ENCODE measurements at regions not wholly inside any gene's neighbourhood (a gene's known extent, or its start where the extent isn't known, plus 50 kb on each side); places are given as distances from the start of the nearest gene placed in this dataset.

DNA sequence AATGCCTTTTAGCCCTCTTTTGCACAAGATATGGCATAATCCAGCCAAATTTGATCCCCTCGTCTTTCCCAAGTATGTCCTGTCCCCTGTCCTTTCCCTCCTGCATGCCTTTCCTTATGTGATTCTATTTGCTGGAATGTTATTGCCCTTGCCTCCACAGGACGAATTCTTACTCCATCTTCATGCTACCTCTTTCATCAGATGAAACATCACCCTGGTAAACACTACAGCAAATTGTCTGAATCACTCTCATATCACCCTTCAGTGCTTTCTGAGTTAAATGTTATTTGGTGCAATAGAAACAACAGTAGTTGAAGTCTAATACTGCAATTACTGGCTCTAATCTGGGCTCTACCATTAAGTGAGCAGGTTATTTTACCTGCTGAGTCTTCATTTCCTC lies 52.2 kb upstream of the FAT1 start:
- H3K9me3 ChIP-seq = no peaks in the 10 kb centered on the region
- DNase-seq = no peak
- no peaks in the 10 kb centered on the region for H3K4me1 ChIP-seq
- H3K4me3 ChIP-seq (ENCODE audit: low read depth, low read length) = no peak overlapping the region
- H3K27me3 ChIP-seq = no peaks in the 10 kb centered on the region; the same call in 1 of the 2 replicates
- TF ChIP-seq, protein P1, sequence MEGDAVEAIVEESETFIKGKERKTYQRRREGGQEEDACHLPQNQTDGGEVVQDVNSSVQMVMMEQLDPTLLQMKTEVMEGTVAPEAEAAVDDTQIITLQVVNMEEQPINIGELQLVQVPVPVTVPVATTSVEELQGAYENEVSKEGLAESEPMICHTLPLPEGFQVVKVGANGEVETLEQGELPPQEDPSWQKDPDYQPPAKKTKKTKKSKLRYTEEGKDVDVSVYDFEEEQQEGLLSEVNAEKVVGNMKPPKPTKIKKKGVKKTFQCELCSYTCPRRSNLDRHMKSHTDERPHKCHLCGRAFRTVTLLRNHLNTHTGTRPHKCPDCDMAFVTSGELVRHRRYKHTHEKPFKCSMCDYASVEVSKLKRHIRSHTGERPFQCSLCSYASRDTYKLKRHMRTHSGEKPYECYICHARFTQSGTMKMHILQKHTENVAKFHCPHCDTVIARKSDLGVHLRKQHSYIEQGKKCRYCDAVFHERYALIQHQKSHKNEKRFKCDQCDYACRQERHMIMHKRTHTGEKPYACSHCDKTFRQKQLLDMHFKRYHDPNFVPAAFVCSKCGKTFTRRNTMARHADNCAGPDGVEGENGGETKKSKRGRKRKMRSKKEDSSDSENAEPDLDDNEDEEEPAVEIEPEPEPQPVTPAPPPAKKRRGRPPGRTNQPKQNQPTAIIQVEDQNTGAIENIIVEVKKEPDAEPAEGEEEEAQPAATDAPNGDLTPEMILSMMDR (IDR thresholded peaks at IDR 0.05; ENCODE audit: low read depth, low read length) = no peak
- H3K36me3 ChIP-seq = no peaks in the 10 kb centered on the region

DNA sequence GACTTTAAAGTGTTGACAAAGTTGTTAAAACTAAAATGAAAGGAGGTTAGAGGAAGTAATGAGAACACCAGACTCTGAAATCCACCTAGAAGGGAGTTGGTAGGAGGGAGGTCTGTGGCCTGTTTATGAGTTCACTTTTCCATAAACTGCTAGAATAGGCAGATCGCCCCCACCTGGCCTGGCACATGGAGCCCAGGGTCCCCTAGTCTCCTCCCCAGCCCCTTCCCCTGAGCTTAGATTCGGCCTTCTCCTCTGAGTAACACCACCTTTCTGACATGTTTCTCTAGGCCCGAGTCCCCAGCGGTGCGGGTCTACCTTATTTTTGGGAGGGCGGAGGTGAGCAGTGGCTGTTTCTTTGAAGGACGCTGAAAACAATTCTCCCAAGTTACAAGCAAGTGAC lies 54.5 kb upstream of the FAT1 start:
- no peaks in the 10 kb centered on the region for H3K36me3 ChIP-seq
- H3K4me3 ChIP-seq (ENCODE audit: low read depth, low read length) = no peak overlapping the region
- no peaks in the 10 kb centered on the region for H3K4me1 ChIP-seq
- no peaks in the 10 kb centered on the region; the same call in 1 of the 2 replicates for H3K27me3 ChIP-seq
- no peak for DNase-seq
- TF ChIP-seq, protein P1 (IDR thresholded peaks at IDR 0.05; ENCODE audit: low read depth, low read length) = no peak
- no peaks in the 10 kb centered on the region for H3K9me3 ChIP-seq

DNA sequence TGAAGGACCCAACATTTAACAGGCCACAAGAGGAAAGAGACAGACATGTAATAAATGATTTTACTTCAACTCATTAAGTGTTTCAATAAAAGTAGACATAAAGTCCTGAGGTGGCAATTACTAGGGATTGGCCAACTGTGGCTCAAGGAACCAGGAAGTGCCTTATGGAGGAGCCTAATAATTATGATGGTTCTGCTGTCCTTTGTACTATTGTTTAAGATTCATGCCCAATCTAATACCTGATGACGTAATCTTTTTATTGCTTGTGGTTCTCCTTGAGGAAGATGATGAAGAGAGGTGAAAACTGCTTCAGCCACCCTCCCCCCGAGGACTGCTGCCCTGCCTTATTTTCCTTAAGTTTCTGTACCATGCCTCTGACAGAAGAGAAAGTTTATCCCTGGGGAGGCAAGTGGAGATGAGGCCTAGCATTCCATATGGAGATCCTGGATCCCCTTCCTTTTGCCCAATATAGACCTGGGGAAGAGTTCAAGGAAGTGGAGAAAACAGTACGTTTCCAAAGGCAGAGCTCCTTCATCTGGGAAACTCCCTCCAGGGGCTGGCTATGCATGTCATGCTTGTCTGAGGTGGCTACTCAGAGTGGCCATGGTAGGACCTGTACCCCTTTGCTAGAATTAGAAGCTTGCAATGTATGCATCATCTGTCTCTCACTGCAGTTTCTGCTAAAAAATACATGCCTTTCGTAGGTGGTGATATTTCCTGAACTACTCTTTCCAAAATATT lies 56.8 kb upstream of the FAT1 start:
- no peaks in the 10 kb centered on the region for H3K27me3 ChIP-seq
- H3K4me1 ChIP-seq = no peaks in the 10 kb centered on the region
- no peaks in the 10 kb centered on the region for H3K9me3 ChIP-seq
- H3K4me3 ChIP-seq (ENCODE audit: low read depth, low read length) = no peak overlapping the region
- TF ChIP-seq, protein P1 (IDR thresholded peaks at IDR 0.05; ENCODE audit: low read depth, low read length) = no peak
- no peaks in the 10 kb centered on the region for H3K36me3 ChIP-seq
- no peak for DNase-seq

DNA sequence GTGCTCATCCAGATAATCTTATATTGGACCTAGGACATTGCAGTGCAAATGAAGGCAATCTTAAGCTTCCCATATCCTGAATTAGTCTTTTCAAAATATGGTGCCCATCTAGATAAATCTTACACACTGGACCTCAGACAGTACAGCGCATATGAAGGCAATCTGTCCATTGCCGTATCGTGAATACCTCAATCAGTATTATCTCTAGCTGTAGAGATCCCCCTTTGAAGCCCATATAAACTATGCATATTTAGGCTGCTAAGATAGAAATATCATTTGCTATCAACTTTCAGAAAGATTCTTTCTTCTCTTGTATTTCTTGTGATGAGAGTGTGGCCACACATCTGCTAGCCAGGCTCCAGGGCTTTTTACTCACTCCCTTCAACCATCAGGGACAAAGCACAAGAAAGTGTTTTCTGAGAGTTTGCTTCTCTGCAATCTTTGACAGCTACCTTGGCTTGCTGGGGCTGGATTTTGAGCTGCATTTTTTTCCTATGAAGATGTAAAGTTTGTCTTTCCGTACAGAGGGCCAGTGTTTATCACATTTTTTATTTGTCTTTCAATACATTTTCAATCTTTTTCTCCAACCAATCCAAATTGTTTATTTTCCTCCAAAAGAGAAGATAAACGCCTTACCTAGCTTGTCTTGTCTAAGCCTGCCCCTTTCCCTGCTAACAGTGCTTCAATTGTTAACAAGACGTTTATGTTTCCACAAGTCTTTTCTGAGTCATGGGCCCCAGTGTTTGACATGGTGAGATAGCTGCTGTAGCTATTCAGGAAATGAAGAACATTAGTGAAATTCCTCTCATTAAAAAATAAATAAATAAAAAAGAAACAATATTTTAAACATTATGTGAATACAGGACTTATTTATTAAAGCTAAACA lies 57.6 kb upstream of the FAT1 start:
- H3K4me3 ChIP-seq (ENCODE audit: low read depth, low read length) = no peak overlapping the region
- TF ChIP-seq, protein P1 (IDR thresholded peaks at IDR 0.05; ENCODE audit: low read depth, low read length) = no peak
- H3K27me3 ChIP-seq = no peaks in the 10 kb centered on the region
- no peaks in the 10 kb centered on the region for H3K36me3 ChIP-seq
- no peaks in the 10 kb centered on the region for H3K4me1 ChIP-seq
- DNase-seq = no peak
- H3K9me3 ChIP-seq = no peaks in the 10 kb centered on the region

DNA sequence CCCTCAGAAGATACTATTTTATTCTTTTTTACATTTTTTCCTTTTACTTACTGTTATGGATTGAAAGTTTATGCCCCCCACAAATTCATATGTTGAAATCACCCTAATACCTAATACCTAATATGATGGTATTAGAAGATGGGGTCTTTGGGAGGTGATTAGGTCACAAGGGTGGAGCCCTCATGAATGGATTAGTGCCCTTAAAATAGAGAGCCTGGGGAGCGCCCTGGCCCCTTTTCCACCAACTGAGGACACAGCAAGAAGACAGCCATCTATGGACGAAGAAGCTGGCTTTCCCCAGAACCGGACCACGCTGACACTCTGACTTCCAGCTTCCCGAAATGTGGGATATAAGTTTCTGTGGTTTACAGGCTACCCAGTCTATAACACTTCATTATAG lies 58.6 kb upstream of the FAT1 start:
- Histone ChIP-seq H3K4me1 (no peaks in the 10 kb centered on the region), H3K4me3 (ENCODE audit: low read depth, low read length) (no peak overlapping the region), H3K9me3 (no peaks in the 10 kb centered on the region), H3K36me3 (no peaks in the 10 kb centered on the region), H3K27me3 (no peaks in the 10 kb centered on the region)
- TF ChIP-seq, protein P1 (IDR thresholded peaks at IDR 0.05; ENCODE audit: low read depth, low read length) = no peak
- no peak for DNase-seq

DNA sequence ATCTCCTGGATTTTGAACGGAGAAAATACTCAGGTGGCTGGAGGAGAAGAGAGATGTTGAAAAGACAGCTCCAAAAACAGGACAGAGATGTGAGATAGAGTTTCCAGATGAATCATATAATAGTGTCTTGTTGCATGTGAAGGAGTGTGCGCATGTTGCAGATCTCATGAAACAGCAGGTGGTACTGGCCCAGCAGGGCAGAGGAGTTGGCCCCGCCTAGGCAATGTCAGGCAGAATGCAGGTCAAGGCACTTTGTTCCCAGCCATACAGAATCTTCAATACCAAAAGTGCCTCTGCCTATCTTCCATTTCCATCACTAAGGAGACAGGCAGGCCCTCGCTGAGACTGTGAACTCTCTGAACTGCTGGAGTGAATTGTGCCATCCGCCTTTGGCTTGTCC lies 63.9 kb upstream of the FAT1 start:
- DNase-seq = no peak

More for the DNA sequence above, 63.9 kb upstream of the FAT1 start:
- no peaks in the 10 kb centered on the region for H3K4me1 ChIP-seq
- H3K27me3 ChIP-seq = no peaks in the 10 kb centered on the region
- TF ChIP-seq, protein P1 (IDR thresholded peaks at IDR 0.05; ENCODE audit: low read depth, low read length) = no peak
- no peaks in the 10 kb centered on the region for H3K36me3 ChIP-seq
- H3K4me3 ChIP-seq (ENCODE audit: low read depth, low read length) = no peak overlapping the region
- no peaks in the 10 kb centered on the region for H3K9me3 ChIP-seq

Data from BE2C (cell line).